WTC11 (cell line): ENCODE measurements at regions not wholly inside any gene's neighbourhood (a gene's known extent, or its start where the extent isn't known, plus 50 kb on each side); places are given as distances from the start of the nearest gene placed in this dataset.

Source experiments
- ATF3 ChIP-seq: sonication (generic); formaldehyde crosslinking; conservative IDR thresholded peaks from 2 replicates; pipeline ENCODE4 v1.8.1; 2022; ENCODE audit warnings: mild to moderate bottlenecking, missing genetic modification reagents
- CREB1 ChIP-seq: sonication (generic); formaldehyde crosslinking; IDR thresholded peaks from 2 replicates; pipeline ENCODE4 v1.8.0; 2023; ENCODE audit warnings: mild to moderate bottlenecking, missing genetic modification reagents
- CTCF ChIP-seq: fragments of 200-600 bp; IDR thresholded peaks from 2 replicates; pipeline ENCODE4 v1.8.0; 2022; ENCODE audit warnings: antibody characterized with exemption
- E2F5 ChIP-seq: sonication (generic); formaldehyde crosslinking; IDR thresholded peaks from 2 replicates; pipeline ENCODE4 v1.8.1; 2022; ENCODE audit warnings: mild to moderate bottlenecking, moderate library complexity, missing genetic modification reagents
- ELF4 ChIP-seq: sonication (generic); formaldehyde crosslinking; IDR thresholded peaks from 2 replicates; pipeline ENCODE4 v1.8.1; 2022; ENCODE audit warnings: low read depth, mild to moderate bottlenecking, moderate library complexity, missing genetic modification reagents
- FOXP1 ChIP-seq: sonication (generic); formaldehyde crosslinking; IDR thresholded peaks from 2 replicates; pipeline ENCODE4 v1.8.0; 2022; ENCODE audit warnings: missing genetic modification reagents, mild to moderate bottlenecking, moderate library complexity, borderline replicate concordance
- IRF1 ChIP-seq: sonication (generic); formaldehyde crosslinking; IDR thresholded peaks from 2 replicates; pipeline ENCODE4 v1.8.0; 2023; ENCODE audit warnings: missing genetic modification reagents
- MAX ChIP-seq: sonication (generic); formaldehyde crosslinking; IDR thresholded peaks from 2 replicates; pipeline ENCODE4 v1.8.0; 2022; ENCODE audit warnings: mild to moderate bottlenecking, missing genetic modification reagents
- NR3C1 ChIP-seq: sonication (generic); formaldehyde crosslinking; conservative IDR thresholded peaks from 2 replicates; pipeline ENCODE4 v1.8.1; 2023; ENCODE audit warnings: low read depth, mild to moderate bottlenecking, missing genetic modification reagents
- SP1 ChIP-seq: sonication (generic); formaldehyde crosslinking; conservative IDR thresholded peaks from 2 replicates; pipeline ENCODE4 v1.8.1; 2022; ENCODE audit warnings: missing genetic modification reagents
- USF2 ChIP-seq: sonication (generic); formaldehyde crosslinking; IDR thresholded peaks from 2 replicates; pipeline ENCODE4 v1.8.1; 2023; ENCODE audit warnings: mild to moderate bottlenecking, missing genetic modification reagents, moderate library complexity
- ZBTB21 ChIP-seq: sonication (generic); formaldehyde crosslinking; IDR thresholded peaks from 2 replicates; pipeline ENCODE4 v1.8.1; 2023; ENCODE audit warnings: mild to moderate bottlenecking, missing genetic modification reagents, borderline replicate concordance
- ZNF532 ChIP-seq: fragments of 250-450 bp; sonication (Bioruptor Pico); IDR thresholded peaks from 2 replicates; pipeline ENCODE4 v1.9.0; 2021; ENCODE audit warnings: mild to moderate bottlenecking, borderline replicate concordance

- TF ChIP-seq USF2: no peak
- no peak for TF ChIP-seq SP1
- TF ChIP-seq CTCF: no peak
- no peak for TF ChIP-seq ZNF532 (CRISPR knock-in tag)
- TF ChIP-seq IRF1 (CRISPR knock-in tag): no peak
- TF ChIP-seq ZBTB21 (CRISPR knock-in tag): no peak
- TF ChIP-seq FOXP1 (CRISPR knock-in tag): no peak
- no peak for TF ChIP-seq ATF3 (CRISPR knock-in tag)
- TF ChIP-seq CREB1 (CRISPR knock-in tag): no peak
- no peak for TF ChIP-seq MAX (CRISPR knock-in tag)
- no peak for TF ChIP-seq NR3C1 (CRISPR knock-in tag)
- no peak for TF ChIP-seq ELF4 (CRISPR knock-in tag)
- no peak for TF ChIP-seq E2F5 (CRISPR knock-in tag)
These were observed 107.4 kb upstream of the LARP1 start for GRCh38 chr5:154647761-154648145.
